Ovary (tissue), 7 donors: ENCODE measurements at regions not wholly inside any gene's neighbourhood (a gene's known extent, or its start where the extent isn't known, plus 50 kb on each side); places are given as distances from the start of the nearest gene placed in this dataset. TPM values are rescaled to one million over a fixed set of nuclear protein-coding genes. Genes with fewer than 3 reads are reported as not detected.

Experiments
- DNase-seq, 5 donors: peaks; one replicate each; pipeline ENCODE4 v3.0.0-alpha.2; 2019 to 2020
- H3K27ac ChIP-seq, 2 donors: fragments of 200-600 bp; one replicate each; pipeline versions ENCODE4 v1.5.1 to v1.8.0; 2019 to 2022
- H3K27me3 ChIP-seq: fragments of 200-600 bp; one replicate; pipeline ENCODE4 v1.8.0; 2022
- H3K36me3 ChIP-seq: fragments of 200-600 bp; sonication (generic); one replicate; pipeline ENCODE4 v1.5.1; 2019
- H3K4me1 ChIP-seq: one replicate; pipeline ENCODE4 v1.8.1; 2013; ENCODE audit warnings: mild to moderate bottlenecking, moderate library complexity; ENCODE audit not compliant: insufficient read depth
- H3K4me3 ChIP-seq: fragments of 200-600 bp; sonication (generic); one replicate; pipeline ENCODE4 v1.5.1; 2017
- H3K9me3 ChIP-seq, 2 donors: fragments of 200-600 bp in 1 of 2; sonication (generic) in 1 of 2; one replicate each; pipeline versions ENCODE4 v1.5.1 to v1.8.1; 2013 to 2019; ENCODE audit warnings: mild to moderate bottlenecking in 1 of 2, moderate library complexity in 1 of 2
- CTCF ChIP-seq, 3 donors: fragments of 450-650 bp in 2 of 3; fragments of 200-600 bp in 1 of 3; IDR thresholded peaks; one replicate each; pipeline versions ENCODE4 v1.5.1 to v1.8.0; 2016 to 2022; ENCODE audit warnings: antibody characterized with exemption in 3 of 3, mild to moderate bottlenecking in 1 of 3
- EP300 ChIP-seq: sonication (generic); formaldehyde crosslinking; IDR thresholded peaks from one replicate; pipeline ENCODE4 v1.6.1; 2017; ENCODE audit warnings: antibody characterized with exemption
- POLR2A ChIP-seq: fragments of 450-650 bp; IDR thresholded peaks from one replicate; pipeline ENCODE4 v1.6.1; 2017; ENCODE audit warnings: antibody characterized with exemption, mild to moderate bottlenecking, moderate library complexity
- WGBS, 3 donors: extraction: QIAGEN DNeasy Blood & Tissue Kit in 1 of 3; methylation state at CpG; one replicate each; pipeline versions ENCODE4 v1.1.5 to v1.1.7; 2013 to 2017; 5-methylcytosine and 5-hydroxymethylcytosine counted together
- intact Hi-C, 4 donors: fragments of 100-400 bp; cut with DNase I; formaldehyde crosslinking; loops; one replicate each; pipeline versions ENCODE4 v1.11.0 to v1.15.1; 2022 to 2023
- small RNA-seq: library from RNA; depleted of rRNA; stranded (forward); fragments of <200 nt; gene quantifications from one replicate; pipeline ENCODE3, GENCODE V24; 2016
- donor health status: DM: no; HTN: no; CAD: no; lungs with moderate emphysema.
- donor health status: DM: no; HTN: no; CAD: no.
- donor health status: Bipolar disorder and iron deficiency.
- donor health status: DM: no; HTN: no; CAD: no.
- donor health status: DM: yes; HTN: yes; CAD: no.

GRCh38 chr2:186433040-186433439, 53.0 kb upstream of the ZC3H15 start:
- no peak for TF ChIP-seq CTCF (IDR thresholded peaks at IDR 0.05)
- no peak for TF ChIP-seq EP300
- no peak for TF ChIP-seq POLR2A
- intact Hi-C loops = no loop called here
- no peak for DNase-seq
- H3K4me1 ChIP-seq = no peaks in the 10 kb centered on the region
- H3K36me3 ChIP-seq = no peaks in the 10 kb centered on the region
- H3K27ac ChIP-seq = no peak overlapping the region
- H3K4me3 ChIP-seq = no peak overlapping the region
- no peaks in the 10 kb centered on the region for H3K9me3 ChIP-seq
- no peaks in the 10 kb centered on the region for H3K27me3 ChIP-seq
- 90 to 96% (median 94%) methylated on average over 6 of the region's 6 CpGs for WGBS, 3 donors

GRCh38 chr2:186433777-186434432, 52.2 kb upstream of the ZC3H15 start:
- intact Hi-C loops = no loop called here
- H3K27me3 ChIP-seq = no peaks in the 10 kb centered on the region
- no peak overlapping the region for H3K4me3 ChIP-seq
- H3K27ac ChIP-seq = no peak overlapping the region
- no peaks in the 10 kb centered on the region for H3K36me3 ChIP-seq
- H3K4me1 ChIP-seq = no peaks in the 10 kb centered on the region
- TF ChIP-seq CTCF (IDR thresholded peaks at IDR 0.05) (no peak), EP300 (no peak)
- no peak for DNase-seq
- WGBS, 3 donors = 93 to 98% (median 95%) methylated on average over 7 of the region's 7 CpGs
- H3K9me3 ChIP-seq = no peaks in the 10 kb centered on the region

Small RNA genes in the stretch of these regions (small RNA-seq; reads per million reads assigned to genes)
- not detected for gene AC104058.1
